ENCODE measurements at regions not wholly inside any gene's neighbourhood (a gene's known extent, or its start where the extent isn't known, plus 50 kb on each side); places are given as distances from the start of the nearest gene placed in this dataset.
A peak's percentile ranks its signal among the peaks of the same experiment; 100 is the strongest.

GRCh38 chr17:77282524-77283515 is 142.1 kb downstream of the SEC14L1 start (continued):
- TF ChIP-seq FOXA1 (IDR thresholded peaks at IDR 0.05) (no peak), FOXA1 (CRISPR knock-in tag; IDR thresholded peaks at IDR 0.05) (peak; percentile 90), ESRRA (CRISPR knock-in tag; IDR thresholded peaks at IDR 0.05; ENCODE audit: low read depth) (no peak), ZNF326 (CRISPR knock-in tag; IDR thresholded peaks at IDR 0.05; ENCODE audit: borderline replicate concordance) (no peak), ZNF691 (CRISPR knock-in tag; IDR thresholded peaks at IDR 0.05; ENCODE audit: borderline replicate concordance, low read depth) (0 out of 2 replicates have a peak, but pooled peaks have one; percentile 10), ZNF235 (CRISPR knock-in tag; IDR thresholded peaks at IDR 0.05; ENCODE audit: borderline replicate concordance) (no peak), ZNF18 (CRISPR knock-in tag; IDR thresholded peaks at IDR 0.05; ENCODE audit: insufficient replicate concordance) (peak; percentile 14), ZNF496 (CRISPR knock-in tag; IDR thresholded peaks at IDR 0.05; ENCODE audit: insufficient replicate concordance) (no peak), CREM (IDR thresholded peaks at IDR 0.05) (no peak), CREM (CRISPR knock-in tag; IDR thresholded peaks at IDR 0.05) (no peak), STAG1 (CRISPR knock-in tag; IDR thresholded peaks at IDR 0.05) (no peak), ZNF777 (CRISPR knock-in tag; IDR thresholded peaks at IDR 0.05) (peak; percentile 39; the same call in 1 of the 2 replicates), ZMYM4 (CRISPR knock-in tag; IDR thresholded peaks at IDR 0.05) (peak; percentile 28; the same call in 1 of the 2 replicates), AGO2 (optimal IDR thresholded peaks at IDR 0.05; ENCODE audit: low read depth, low read length) (peak; percentile 41), ZNF652 (CRISPR knock-in tag; IDR thresholded peaks at IDR 0.05; ENCODE audit: borderline replicate concordance, low read depth) (no peak), ZNF558 (CRISPR knock-in tag; IDR thresholded peaks at IDR 0.05; ENCODE audit: borderline replicate concordance) (no peak; the same call in 1 of the 2 replicates), ARHGAP35 (CRISPR knock-in tag; IDR thresholded peaks at IDR 0.05; ENCODE audit: borderline replicate concordance) (no peak), FOXO1 (CRISPR knock-in tag; IDR thresholded peaks at IDR 0.05) (peak; percentile 46; the same call in 1 of the 2 replicates), ZNF788 (CRISPR knock-in tag; IDR thresholded peaks at IDR 0.05; ENCODE audit: borderline replicate concordance) (peak; percentile 51; the same call in 1 of the 2 replicates), ZBTB38 (CRISPR knock-in tag; IDR thresholded peaks at IDR 0.05) (peak; percentile 83; the same call in 1 of the 2 replicates), SATB2 (CRISPR knock-in tag; IDR thresholded peaks at IDR 0.05) (no peak), MYNN (CRISPR knock-in tag; IDR thresholded peaks at IDR 0.05; ENCODE audit: low read depth) (no peak), ZSCAN9 (CRISPR knock-in tag; IDR thresholded peaks at IDR 0.05; ENCODE audit: borderline replicate concordance) (no peak), MTF1 (CRISPR knock-in tag; IDR thresholded peaks at IDR 0.05) (no peak), TEAD3 (CRISPR knock-in tag; optimal IDR thresholded peaks at IDR 0.05; ENCODE audit: borderline replicate concordance) (peak; percentile 30), ZNF883 (CRISPR knock-in tag; IDR thresholded peaks at IDR 0.05; ENCODE audit: not compliant biosample characterization) (no peak), PPARG (CRISPR knock-in tag; conservative IDR thresholded peaks at IDR 0.05) (peak; percentile 75), SSRP1 (CRISPR knock-in tag; IDR thresholded peaks at IDR 0.05) (0 out of 2 replicates have a peak, but pooled peaks have one; percentile 67)

Data from HepG2 (cell line).